ENCODE measurements at regions not wholly inside any gene's neighbourhood (a gene's known extent, or its start where the extent isn't known, plus 50 kb on each side); places are given as distances from the start of the nearest gene placed in this dataset.
"Not testable (repeated sequence)": the region's sequence is repeated elsewhere in the genome, so short reads cannot be mapped to it uniquely, and the experiment has no call there.

DNA sequence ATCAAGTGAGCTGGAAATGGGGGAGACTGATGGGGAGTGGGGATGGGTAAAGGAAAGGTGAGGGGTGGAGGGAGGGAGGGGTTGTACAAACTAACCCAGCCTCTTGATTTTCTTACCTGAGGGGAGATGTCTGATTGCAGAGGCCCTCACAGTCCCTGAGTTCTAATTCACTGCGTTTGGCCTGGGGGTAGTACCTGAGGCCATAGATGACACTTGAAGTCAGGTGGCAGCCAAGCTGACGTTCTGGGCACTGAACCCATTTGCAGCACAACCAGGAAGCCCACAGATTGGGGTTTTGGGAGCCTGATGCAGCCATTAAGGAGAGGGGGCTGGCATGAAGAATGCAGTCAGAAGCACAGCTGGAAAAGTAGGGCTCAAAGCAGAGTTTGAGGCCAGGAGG is 153.8 kb upstream of the DTNBP1 start:
- no peak for DNase-seq (ENCODE audit: low spot score)
- in situ Hi-C loops (cut with MboI; ENCODE audit: low sequenced_read_pairs, unreplicated experiment), result no loop called here

DNA sequence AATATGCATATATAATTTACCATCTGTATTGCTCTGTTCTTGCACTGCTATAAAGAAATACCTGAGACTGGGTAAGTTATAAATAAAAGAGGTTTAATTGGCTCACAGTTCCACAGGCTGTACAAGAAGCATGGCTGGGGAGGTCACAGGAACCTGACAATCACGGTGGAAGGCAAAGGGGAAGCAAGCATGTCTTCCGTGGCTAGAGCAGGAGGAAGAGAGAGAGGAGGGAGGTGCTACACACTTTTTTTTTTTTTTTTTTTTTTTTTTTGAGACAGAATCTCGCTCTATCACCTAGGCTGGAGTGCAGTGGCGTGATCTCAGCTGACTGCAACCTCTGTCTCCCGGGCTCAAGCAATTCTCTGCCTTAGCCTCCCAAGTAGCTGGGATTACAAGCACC is 150.9 kb upstream of the DTNBP1 start:
- in situ Hi-C loops (cut with MboI; ENCODE audit: low sequenced_read_pairs, unreplicated experiment); DNase-seq (ENCODE audit: low spot score): not testable (repeated sequence)

More for the DNA sequence above, 153.8 kb upstream of the DTNBP1 start:
- no peak for TF ChIP-seq CTCF (IDR thresholded peaks at IDR 0.05; ENCODE audit: borderline replicate concordance, control extremely low read depth, extremely low read depth, insufficient read depth, missing control alignments)

- in situ Hi-C loops (cut with MboI; ENCODE audit: low sequenced_read_pairs, unreplicated experiment), result no loop called here
- TF ChIP-seq CTCF (IDR thresholded peaks at IDR 0.05; ENCODE audit: borderline replicate concordance, control extremely low read depth, extremely low read depth, insufficient read depth, missing control alignments), result no peak
These were observed 148.3 kb upstream of the DTNBP1 start for GRCh38 chr6:15811107-15811506.

DNA sequence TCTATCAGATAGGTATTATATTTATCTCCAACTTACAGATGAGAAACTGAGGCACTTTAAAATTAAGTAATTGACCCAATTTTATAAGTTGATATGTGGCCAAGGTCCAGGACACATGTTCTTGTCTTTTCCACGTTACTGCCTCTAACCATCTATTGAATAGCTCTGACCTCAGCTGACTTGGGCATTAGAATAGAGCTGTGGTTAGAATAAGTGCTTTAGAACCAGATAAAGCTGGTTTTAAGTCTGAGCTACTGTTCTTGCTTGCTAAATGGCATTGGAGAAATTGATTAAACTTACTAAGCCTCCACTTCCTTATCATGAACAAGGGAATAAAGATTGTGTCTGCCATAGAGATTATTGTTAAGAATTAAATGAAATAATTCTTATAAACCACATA is 147.8 kb upstream of the DTNBP1 start:
- in situ Hi-C loops (cut with MboI; ENCODE audit: low sequenced_read_pairs, unreplicated experiment), result no loop called here
- no peak for DNase-seq (ENCODE audit: low spot score)
- TF ChIP-seq CTCF (IDR thresholded peaks at IDR 0.05; ENCODE audit: borderline replicate concordance, control extremely low read depth, extremely low read depth, insufficient read depth, missing control alignments), result no peak

More at GRCh38 chr6:15811107-15811506, 148.3 kb upstream of the DTNBP1 start:
- no peak for DNase-seq (ENCODE audit: low spot score)

GRCh38 chr6:15809367-15809766 is 146.5 kb upstream of the DTNBP1 start:
- in situ Hi-C loops (cut with MboI; ENCODE audit: low sequenced_read_pairs, unreplicated experiment), result no loop called here
- no peak for TF ChIP-seq CTCF (IDR thresholded peaks at IDR 0.05; ENCODE audit: borderline replicate concordance, control extremely low read depth, extremely low read depth, insufficient read depth, missing control alignments)
- DNase-seq (ENCODE audit: low spot score), result no peak

DNA sequence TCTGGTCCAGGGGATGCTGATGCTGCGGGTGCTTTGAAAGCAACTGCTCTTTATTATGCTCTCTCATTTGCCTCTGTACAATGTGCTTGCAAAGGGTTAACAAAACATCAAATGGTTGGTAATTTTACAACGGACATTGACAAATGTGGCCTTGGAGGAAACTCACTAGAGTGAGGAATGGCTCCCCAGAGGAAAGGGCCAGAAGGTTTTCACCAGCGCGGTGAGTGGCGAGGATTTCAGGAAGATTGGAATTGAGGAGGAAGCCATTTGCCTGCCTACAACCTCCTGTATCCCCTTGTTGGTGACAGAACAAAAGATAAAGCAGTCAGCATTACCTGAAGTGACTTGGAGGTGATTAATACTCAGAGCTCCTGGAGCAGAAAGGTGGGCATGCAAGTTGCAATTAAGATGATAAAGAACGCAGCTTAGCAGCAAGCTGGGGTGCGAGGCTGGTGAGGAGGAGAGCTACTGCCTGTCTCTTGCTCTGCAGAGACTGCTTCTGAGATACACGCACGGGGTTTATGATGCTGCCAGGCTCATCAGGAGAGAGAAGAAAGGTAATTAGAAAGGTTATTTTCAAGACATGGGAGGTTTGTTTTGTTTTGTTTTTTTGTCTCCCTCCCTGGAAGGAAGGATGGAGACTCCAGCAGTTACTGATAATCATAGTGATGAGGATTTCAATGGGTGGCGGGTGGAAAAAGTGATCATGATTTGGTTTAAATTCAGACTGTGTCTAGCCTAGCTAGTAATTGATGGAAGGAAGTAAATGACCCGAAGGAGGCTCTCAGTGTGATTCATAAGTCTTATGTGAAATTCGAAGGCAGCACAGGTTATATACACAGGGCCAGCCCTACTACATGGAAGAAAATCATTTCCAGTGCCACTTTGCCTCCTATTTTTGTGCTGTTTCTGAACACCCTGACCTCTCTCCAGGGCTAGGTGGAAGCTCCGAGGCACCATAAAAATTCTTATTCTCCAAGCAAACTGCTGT is 141.6 kb upstream of the DTNBP1 start:
- in situ Hi-C loops (cut with MboI; ENCODE audit: low sequenced_read_pairs, unreplicated experiment), result no loop called here
- no peak for TF ChIP-seq CTCF (IDR thresholded peaks at IDR 0.05; ENCODE audit: borderline replicate concordance, control extremely low read depth, extremely low read depth, insufficient read depth, missing control alignments)
- DNase-seq (ENCODE audit: low spot score), result no peak

DNA sequence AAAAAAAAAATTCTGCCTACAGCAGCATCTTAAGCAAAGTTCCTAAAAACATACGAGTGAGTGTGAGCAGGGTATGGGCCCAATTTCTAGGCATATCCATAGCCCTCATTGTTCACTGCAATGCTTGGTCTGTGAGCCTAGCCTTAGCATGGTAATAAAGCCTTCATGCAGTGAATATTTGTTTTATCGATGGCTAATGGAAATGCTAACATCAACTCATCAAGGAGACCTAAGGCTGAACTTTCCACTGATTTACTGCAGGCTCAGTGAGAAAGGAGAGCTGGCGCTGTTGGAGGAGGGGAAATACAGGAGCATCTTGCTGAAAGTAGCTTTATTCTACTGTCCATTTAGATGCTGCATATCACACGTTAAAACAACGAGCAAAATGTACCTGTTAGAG is 139.6 kb upstream of the DTNBP1 start:
- TF ChIP-seq CTCF (IDR thresholded peaks at IDR 0.05; ENCODE audit: borderline replicate concordance, control extremely low read depth, extremely low read depth, insufficient read depth, missing control alignments), result no peak
- DNase-seq (ENCODE audit: low spot score), result no peak
- in situ Hi-C loops (cut with MboI; ENCODE audit: low sequenced_read_pairs, unreplicated experiment), result no loop called here

Measured in GM13976 (cell line).